GM19468 (cell line): ENCODE measurements at regions not wholly inside any gene's neighbourhood (a gene's known extent, or its start where the extent isn't known, plus 50 kb on each side); places are given as distances from the start of the nearest gene placed in this dataset.

Source experiments
- ATAC-seq: cut with Tn5 transposase; IDR thresholded peaks from one replicate; pipeline ENCODE4 v1.9.1; 2021; ENCODE audit warnings: mild to moderate bottlenecking, moderate library complexity, moderate number of reproducible peaks; ENCODE audit not compliant: unreplicated experiment; ENCODE audit errors: extremely low read depth

DNA sequence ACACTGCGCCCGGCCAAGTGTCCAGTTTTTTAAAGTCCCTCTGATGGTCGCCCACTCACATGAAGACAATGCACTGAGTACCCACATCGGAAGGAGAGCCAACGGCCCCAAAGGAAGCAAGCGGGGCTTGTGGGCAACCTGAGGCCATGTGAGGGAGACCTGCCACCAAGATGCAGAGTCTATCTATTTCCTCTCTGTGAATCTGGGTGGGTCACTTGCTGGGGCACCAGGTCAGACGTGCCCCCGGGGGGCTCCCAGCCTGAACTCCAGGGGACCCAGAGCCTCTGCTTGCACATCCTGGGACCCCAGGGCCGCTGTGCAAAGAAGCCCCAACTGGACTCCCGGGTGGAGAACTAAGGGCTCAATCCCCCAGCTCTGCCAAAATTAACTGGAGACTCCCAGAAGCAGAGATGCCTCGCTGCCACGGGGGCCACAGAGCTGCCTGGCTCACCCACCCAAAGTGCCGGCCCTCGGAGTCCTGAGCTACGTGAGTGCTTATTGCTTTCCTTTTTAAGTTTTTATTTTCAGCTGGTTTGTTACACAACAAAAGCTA, 106.4 kb downstream of the BRD1 start:
- no peak for ATAC-seq

DNA sequence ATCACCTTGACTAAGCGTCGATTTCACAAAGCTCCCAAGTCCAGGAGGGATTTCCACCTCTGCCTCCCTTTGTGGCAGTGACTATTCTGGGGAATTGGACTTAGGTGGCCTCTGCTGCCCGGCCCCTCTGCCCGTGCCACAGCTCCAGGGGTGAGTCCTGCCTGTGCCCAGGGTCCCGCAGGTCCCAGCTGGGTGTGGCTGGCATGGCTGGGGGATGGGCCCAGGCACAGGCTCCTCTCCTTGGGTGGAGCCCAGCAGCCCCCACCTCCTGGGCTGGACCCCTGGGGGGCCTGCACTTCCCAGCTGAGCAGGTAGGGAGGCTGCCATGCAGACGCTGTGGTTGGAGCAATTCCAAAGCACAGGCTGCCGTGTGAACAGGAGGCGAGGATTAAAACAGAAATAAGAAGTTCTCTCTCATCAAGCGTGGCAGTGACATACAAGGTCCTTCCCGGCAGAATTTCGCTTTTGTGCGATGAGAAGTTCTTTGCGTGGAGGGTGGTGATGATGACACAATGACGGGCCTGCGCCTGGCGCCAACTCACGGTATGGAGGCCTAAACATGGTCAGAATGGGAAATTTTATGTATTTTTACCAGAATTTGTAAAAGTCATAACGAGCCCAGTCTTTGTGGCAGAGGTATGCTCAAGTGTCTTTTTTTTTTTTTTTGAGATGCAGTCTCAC, 107.3 kb downstream of the BRD1 start:
- no peak for ATAC-seq

DNA sequence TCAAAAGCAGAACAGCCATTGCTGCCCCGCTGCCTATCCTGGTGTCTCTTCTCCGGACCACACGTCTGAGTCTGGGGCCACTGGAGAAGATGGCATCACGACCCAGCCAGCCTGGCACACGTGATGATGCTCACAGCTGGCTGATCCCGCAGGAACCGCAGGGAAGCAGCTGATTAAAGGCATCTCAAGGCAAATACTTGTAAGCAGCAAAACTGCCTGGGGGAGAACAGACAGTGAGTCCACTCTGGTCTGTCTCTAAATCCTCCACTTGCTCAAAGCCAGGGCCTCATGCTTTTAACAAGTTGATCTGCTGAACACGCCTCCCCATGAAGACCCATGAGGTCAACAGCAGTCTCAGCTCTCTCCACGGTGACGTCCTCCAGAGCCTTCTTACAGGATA, 108.6 kb downstream of the BRD1 start:
- no peak for ATAC-seq

DNA sequence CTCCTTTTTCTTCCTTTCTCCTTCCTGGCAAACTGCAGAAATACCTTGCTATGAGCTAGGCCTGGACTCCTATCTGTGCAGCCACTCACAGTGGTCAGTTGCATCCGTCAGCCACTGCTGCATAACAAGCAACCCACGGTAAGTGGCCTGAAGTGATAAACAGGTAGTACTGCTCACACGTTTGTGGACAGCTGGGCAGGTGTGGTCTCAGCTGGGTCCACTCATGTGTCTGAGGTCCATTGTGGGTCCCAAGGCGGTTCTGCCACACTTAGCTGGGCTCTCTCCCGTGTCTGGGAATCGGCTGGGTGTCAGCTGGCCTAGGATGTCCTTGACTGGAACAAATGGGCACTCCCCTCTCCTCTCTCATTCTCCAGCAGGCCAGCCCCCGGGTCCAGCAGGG, 109.3 kb downstream of the BRD1 start:
- ATAC-seq: no peak

DNA sequence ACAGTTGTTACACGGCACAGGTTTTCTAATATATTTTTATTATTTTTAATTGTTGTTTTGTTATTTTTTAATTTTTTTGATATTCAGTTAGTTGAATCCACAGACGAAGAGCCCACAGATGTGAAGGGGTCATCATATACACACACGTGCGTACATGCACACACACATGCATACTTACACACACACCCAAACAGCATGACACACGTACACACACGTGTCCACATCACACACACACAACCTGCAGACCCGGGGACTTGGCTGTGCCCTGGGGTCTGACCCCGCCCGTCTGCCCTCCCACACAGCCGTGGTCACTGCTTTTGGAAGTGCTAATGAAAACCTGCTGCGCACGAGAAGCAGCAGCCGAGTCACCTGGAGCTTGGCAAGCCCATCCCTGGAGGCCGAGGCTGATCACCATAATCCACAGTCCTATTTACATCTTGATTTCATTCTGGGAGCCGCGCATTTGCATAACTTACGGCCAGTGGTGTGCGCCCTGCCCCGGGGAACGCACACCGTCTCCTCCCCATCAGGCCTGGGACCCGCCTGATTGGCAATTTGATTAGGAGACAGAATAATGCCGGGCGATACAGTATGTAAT, 110.3 kb downstream of the BRD1 start:
- no peak for ATAC-seq

DNA sequence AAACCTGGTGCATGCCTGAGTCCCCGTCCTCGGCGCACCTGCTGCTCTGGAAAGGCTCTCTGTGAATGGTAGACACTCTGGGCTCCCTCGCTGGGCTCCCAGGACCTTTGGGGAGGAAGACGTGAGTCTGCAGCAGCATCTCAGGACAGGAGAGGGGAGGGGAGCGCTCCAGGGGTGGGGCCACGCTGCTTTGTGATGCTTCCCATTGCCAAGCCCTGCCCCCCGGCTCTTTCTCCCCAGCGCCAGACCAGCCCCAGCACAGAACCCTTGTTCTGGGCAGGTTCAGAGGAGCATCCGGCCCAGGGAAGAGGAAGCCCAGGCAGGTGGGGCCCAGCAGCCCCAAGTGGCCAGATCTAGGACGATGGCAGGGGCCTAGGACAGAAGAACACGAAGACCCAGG, 111.2 kb downstream of the BRD1 start:
- no peak for ATAC-seq

DNA sequence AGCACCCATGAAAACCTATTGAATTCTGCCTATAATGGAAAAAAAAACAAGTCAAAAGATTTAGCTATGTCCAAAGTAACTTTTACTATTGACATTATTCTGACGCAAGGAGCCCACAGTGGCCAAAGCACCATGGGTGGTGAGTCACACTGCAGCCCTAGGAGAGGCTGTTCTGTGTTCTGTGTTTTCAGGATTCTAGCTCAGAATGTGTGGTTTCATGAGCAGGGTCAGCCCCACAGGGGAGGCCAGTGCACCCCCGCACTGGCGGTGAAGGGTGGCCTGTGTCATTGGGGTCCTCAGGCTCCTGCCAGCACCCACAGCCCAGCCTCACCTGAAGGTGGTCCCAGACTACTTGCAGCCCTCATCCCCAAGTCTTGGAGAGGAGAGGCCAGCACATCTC, 112.2 kb downstream of the BRD1 start:
- ATAC-seq: no peak

DNA sequence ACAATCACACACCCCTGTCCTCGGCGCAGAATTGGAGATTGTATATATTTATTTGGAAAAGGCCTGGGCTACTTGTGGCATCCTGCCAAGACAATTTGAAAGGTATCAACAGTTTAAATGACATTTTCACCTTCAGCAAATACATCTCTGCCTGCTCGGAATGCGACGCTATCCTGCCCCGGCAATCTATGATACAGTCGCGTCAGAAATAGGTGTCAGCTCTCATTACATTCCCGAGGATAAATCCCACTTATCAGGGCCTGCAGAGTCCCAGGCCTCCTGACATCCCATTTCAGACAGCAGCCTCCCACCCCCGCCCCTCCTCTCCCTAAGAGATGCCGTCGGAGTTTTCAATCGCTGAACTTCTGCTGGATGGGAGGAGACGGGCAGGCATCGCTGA, 114.7 kb downstream of the BRD1 start:
- ATAC-seq: no peak

DNA sequence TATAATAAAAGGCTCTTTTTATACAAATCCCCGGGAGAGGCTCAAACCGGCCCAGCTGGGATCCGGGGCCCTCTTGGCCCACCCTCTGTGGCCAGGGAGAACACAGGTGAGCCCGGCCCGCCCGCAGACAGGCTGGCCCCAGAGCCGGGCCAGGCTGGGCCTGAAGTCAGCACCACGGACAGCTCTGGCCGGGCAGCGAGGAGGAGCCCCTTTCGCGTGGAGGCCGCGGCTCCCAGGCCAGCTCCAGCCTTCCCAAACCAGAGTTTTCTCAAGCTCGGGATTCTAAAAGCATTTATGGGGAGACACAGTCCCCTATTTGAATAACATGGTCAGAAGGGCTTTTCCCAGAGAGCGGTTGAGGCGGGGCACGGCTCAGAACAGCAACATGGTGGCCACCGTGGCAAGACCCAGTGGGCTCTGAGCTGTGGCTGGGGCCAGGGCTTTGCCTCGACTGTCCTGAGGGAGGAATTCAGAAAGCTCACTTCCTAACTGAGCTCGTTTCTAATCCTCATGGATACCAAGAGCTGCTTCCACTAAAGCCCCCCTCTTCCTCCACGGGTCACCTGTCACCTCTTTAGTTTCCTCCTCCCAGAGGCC, 115.4 kb downstream of the BRD1 start:
- ATAC-seq: no peak

DNA sequence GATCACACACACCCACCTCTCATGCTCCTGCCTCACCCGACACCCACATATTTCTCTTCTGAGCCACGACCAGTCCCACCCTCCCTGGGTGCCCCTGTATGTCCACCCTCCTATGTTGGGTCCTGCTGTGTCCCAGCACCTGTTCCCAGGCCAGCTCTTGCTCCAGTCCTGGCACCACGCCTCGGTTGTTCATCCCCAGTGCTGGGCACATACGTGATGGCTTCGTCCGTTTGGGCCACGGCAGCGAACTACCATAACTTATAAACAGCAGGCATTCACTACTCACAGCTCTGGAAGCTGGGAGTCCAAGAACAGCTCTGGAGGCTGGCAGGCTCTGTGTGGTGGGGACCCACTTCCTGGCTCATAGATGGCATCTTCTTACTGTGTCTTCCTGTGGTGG, 116.9 kb downstream of the BRD1 start:
- no peak for ATAC-seq

DNA sequence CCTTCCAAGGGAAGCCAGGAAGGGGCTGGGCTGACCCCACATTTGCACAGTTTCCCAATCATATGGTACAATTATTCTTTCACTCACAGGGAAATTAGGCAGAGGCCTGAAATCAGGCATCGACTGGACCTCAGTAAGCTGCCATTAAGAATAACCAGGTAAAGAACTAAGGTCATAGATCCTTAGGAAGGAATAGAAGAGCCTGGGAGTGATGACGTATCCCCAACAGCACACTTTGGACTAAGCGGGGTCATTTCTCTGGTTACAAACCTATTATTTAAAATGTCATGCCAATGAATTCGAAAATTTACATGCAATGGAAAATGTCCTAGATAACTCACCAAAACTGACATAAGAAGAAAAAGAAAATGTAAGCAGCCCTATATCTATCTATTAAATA, 118.2 kb downstream of the BRD1 start:
- ATAC-seq: no peak

DNA sequence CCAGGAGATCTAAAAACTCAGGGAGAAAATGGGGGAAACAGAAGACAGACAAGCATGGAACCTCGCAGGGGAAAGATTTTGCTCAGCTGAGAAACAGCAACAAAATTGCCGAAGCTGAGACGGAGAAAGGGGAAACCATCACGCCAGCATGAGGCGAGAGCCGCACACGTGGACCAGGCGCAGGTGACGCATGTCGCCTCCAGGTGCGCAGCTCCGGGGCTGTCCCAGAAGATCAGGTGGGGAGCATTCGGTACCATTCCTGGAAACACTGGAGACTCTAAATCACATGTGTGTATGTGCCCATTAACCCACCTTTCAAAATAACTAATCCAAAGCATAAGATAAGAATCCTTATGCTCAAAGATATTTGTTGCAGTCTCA, 121.7 kb downstream of the BRD1 start:
- ATAC-seq: no peak

DNA sequence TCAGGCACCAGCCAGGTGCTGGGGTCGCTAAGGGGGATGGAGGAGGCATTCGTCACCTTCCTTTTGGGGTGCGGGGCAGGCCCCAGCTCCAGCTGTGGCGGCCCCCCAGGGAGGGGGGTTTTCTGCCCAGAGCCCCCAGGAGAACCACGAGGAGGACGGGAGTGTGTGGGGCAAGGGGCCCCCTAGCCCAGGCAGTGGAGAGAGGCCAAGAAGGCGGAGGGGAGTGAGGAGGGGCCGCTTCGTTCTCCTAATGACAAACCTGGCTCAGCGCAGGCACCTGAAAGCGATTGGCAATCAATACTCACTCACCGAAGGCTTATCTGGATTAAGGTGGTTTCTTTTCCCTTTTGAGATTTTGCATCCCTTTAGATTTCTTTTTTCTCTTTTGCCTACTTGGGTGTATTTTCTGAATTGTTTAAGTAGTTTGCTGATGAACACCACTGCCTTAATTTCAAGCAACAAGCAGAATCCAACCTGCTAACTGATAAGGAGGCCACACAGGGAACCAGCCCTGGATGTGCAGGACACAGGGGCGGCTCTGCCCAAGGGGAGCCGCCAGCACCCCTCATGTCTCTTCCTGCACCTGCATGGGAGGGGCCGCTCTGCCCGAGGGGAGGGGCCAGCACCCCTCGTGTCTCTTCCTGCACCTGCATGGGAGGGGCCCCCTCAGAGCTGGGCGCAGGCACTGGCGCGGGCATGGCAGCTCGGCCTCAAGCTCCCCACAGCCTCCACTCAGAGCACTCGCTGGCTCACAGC, 122.3 kb downstream of the BRD1 start:
- ATAC-seq: no peak

DNA sequence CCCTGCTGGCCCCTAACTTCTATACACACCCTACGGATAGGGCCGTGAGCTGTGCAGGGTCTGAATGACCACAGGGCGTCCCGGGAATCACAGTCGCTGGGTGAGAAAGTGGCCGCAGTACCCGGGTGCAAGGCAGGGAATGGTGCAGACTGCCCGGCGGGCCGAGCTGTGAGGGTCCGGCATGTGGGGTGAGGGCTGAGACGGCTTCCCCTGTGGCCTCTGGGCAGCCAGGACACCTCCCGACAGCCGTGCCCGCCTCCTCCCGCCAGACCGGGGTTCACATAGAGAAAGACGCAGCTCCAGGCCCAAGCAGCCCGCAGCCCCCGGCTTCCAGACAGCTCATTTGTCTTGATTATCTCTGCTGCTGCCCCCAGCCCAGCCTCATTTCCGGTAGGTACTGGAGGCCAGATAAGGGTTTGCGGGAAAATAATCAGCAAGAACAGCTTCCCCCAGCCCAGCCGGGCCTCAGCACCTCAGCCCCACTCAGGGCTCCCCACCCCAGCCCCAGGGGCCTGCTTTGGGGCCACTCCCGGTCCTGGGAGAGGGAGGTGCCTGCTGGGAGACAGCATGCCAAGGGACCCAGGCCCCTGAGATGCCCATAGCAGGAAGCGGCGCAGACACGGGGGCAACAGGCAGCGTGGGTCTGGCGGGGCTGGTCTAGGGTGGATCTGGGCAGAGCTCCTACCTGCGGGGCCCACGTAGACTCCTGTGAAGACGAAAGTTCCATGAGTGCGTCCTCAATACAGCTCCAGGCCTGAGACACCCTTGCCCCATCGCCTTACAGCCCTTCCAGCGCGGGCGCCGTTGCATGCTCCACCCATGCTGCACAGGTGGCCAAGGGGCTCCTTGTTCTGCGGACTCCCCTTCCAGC, 123.1 kb downstream of the BRD1 start:
- ATAC-seq: no peak

DNA sequence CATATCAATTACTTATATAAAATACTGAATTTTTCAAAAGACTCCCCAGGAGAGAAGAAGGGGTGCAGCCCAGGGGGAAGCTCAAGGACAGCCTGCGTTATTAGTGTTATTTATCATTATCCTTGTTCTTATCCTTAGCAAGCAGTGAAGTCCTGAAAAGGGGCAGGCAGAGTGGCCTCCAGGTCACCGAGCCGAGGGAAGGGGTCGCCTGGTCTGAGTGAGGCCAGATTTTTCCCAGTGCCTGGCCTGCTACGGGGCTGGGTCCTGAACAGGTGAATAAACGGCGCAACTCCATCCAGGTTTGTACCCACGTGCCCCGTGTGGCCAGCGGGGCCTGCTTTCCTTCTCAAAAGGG, 123.7 kb downstream of the BRD1 start:
- no peak for ATAC-seq

DNA sequence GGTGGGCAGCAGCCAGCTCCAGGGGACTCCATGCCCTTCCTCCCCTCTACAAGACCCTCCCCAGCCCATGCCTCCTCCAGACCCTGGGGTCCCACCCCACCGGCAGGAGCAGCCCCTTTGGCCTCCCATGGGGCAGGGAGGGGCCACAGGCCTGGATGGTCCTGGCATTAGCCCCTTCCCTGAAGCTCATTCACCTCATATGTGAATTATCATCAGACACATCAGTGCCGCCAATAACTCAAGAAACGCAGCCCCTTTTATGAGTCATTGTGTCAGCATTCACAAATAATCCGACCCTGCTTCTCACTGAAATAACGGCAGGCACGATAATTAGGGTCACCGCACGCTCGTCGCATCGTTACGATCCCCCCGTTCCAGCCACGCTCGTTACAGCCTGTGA, 124.2 kb downstream of the BRD1 start:
- no peak for ATAC-seq

DNA sequence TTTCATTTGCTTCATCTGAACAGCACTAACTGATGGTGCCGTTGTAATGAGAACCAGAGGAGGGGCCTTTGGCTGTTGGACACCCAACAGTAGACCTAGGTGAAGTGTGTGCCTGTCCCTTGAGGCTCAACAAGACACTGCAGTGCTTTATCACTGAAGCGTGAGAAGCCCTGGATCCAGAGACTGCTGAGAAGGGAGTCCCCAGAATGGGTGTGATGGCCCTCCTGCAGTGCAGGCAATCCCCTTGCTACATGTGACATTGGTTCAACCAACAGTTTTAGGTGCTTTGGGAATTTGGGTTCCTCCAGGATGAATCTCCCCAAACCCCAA, 125.6 kb downstream of the BRD1 start:
- ATAC-seq: no peak

DNA sequence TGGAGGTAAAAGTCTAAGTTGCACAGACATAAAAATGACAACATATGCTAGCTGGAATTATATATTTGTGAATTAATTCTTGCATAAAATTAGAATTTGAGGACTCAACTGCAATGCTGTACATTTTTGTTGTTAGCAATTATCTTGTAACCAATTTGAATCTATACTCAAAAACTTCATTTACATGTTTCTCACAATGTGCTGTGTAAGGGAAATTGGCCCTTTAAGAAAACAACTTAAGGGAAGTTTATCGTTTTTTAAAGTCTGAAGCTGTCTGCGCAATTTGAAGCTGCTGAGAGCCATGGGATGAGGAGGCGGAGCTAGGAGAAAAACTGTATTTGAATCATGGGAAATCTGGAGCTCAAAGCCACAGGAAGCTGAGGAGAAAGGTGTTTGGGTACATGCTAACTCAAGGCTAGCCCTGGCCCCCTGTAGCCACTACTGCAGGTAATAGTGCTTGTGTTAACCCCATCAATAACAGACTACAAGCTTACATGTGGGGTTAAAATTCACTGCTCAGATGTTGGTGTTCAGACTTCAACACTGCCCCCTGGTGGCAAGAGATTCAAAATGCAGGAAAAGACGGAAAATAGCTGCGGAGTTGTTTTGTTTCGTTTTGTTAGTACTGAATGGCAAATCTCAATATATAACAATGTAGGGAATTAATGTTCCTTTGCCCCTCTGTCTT, 126.1 kb downstream of the BRD1 start:
- ATAC-seq: no peak

DNA sequence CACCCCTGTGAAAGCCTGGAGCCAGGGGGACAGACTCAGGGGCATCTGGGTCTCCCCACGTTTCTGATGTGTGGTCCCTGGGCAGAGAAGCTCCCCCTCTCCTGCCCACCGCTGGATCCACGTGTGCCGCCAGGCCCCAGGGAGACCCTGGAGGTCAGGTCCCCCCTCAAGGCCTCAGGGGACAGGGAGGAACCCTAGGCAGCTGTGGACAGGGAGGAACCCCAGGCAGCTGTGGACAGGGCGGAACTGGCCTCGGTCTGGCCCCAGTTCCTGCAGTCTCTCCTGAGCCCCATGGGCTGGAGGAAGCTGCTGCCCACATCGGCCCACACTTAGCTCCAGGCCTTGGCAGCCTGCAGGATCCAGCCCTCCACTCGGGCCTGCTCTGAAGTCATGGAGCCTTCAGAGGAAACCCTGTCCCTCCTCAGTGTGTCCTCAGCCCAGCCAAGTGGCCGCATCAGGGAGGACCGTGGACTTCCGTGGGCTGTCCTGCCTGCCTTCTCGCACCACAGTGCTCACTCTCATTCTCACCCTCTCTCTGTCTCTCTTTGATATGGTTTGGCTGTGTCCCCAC, 127.7 kb downstream of the BRD1 start:
- ATAC-seq: no peak
